CD4-positive, alpha-beta T cell treated with Interleukin-10 for 1 hour (primary cell): ENCODE measurements at regions not wholly inside any gene's neighbourhood (a gene's known extent, or its start where the extent isn't known, plus 50 kb on each side); places are given as distances from the start of the nearest gene placed in this dataset.
"Not testable (repeated sequence)": the region's sequence is repeated elsewhere in the genome, so short reads cannot be mapped to it uniquely, and the experiment has no call there.

ENCODE experiments used
- DNase-seq: peaks from one replicate; pipeline ENCODE4 v3.0.0-alpha.2; 2020

DNA sequence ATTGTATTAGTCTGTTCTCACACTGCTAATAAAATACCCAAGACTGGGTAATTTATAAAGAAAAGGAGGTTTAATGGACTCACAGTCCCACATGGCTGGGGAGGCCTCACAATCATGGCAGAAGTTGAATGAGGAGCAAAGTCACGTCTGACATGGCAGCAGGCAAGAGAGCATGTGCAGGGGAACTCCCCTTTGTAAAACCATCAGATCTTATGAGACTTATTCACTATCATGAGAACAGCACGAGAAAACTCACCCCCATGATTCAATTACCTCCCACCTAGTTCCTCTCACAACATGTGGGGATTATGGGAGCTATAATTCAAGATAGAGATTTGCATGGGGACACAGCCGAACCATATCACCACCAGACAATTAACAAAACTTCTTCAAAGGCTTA lies 84.4 kb upstream of the ANKRD1 start:
- DNase-seq, result not testable (repeated sequence)

DNA sequence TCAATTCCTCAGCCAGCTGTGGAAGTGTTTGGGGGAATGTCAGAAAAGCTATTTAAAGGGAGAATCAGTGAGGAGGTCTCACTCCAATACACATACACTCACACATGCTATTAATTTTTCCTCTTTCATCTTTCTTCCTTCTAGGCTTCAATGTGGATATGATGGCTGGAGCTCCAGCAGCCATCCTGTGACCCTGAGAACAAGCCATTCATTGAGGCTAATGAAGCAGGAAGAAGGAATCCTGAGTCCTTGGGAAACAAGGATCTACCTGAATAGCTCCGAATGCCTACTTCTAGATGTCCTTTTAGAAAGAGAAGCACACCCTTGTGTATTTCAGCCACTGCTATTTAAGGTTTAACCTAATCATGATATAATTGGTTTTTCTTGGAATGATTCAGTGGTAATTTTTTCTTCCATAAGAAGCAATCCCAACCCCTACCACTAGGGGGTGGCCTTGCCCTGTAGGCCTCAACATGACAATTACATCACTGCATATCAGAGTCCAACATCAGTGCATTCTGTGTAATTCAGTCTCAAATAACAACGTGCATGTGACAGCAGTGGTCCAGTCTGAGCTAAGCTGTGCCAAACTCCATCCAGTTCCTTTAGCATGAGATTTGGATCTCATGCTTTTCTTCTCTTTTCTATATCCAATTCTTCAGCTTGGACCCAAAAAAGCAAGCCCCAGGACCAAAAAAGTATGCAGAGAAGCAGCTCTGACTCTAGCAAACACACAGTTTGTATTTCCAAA lies 85.3 kb upstream of the ANKRD1 start:
- peak; percentile 75 for DNase-seq

DNA sequence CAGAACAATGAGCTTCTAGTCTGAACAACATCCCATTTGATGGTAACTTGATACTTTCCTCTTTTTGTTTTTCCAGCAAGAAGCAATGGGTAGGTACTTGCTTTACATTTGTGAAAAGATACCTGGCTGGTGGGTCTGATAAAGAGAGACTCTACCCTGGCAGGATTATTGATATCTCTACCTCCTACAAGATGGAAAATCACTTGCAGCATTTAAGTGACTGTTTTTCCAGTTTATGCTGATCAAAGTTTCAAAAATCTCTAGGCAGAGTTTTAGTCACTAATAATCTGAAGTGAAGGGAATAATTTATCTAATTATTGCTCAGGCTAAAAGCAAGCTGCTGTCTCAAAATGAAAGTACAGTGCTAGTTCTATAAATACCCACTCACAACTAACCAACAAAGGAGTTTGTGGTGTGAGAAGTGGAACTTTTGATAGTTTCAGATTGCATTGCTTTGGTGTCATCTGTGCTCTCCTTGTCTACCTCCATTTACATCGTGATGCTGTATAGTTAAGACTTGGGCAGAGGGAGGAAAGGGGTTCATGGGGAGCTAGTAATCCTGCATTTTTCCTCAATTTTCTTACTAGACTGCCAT lies 86.0 kb upstream of the ANKRD1 start:
- peak; percentile 11 for DNase-seq

GRCh38 chr10:91007655-91008054 lies 86.8 kb upstream of the ANKRD1 start:
- no peak for DNase-seq

- DNase-seq, result no peak
Observed at GRCh38 chr10:91009121-91009520, 88.2 kb upstream of the ANKRD1 start.

DNA sequence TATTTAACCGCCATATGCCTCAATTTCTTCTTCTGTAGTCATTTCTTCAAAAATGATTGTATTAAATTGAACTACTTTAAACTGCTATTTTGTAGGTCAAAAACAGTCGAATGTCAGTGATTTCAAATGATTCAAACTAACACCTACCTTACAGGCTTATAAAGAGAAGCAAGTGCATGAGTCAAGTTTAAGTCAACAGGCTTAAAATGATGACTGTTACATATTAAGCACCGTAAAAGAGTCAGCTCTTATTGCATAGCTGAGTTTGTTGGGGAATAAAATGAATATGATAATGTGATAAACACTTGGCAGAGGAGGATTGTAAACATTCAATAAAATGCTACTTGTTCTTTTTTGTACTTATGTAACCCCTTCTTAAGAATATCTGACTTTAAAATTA lies 90.1 kb upstream of the ANKRD1 start:
- no peak for DNase-seq

- DNase-seq, result no peak
Observed at GRCh38 chr10:91012502-91012901, 91.6 kb upstream of the ANKRD1 start.

DNA sequence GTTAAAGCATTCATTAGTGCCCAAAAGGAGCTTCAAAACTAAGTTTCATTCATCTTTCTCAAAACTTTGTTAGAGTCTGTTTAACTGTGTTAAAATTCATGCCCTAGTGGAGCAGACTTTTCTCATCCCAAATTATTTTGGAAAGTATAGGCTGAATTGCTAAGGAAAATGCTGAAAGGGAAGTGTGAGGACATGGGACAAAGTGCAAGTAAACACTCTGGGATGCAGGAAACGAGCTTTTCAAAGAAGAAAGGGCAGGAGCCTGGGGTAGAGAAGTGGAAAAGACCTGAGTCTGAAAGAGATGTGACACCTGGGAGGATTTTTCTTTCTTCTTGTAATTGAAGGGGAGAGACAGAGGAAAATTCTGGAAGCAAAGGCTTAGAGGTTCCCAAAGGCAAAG lies 93.1 kb upstream of the ANKRD1 start:
- no peak for DNase-seq

DNA sequence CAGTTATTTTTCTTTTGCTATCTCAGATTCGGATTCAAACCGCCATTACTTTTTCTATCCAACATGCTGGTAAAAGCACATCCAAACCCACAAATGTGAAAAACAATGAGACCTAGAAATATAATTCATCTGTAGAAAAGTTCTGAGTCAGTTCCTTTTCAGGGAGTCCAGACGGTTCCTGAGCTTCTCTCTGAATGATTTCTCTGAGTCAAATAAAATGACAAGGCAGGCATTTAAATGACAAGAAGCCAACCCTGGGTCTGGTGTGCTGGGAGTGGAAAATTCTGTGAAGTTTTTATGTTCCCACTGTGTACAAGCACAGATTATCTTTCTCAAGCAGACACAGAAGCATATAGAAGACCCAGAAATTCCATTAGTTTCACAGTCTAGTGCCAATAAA lies 96.3 kb upstream of the ANKRD1 start:
- no peak for DNase-seq

- no peak for DNase-seq
Observed at GRCh38 chr10:91021901-91022300, 101.0 kb upstream of the ANKRD1 start.

DNA sequence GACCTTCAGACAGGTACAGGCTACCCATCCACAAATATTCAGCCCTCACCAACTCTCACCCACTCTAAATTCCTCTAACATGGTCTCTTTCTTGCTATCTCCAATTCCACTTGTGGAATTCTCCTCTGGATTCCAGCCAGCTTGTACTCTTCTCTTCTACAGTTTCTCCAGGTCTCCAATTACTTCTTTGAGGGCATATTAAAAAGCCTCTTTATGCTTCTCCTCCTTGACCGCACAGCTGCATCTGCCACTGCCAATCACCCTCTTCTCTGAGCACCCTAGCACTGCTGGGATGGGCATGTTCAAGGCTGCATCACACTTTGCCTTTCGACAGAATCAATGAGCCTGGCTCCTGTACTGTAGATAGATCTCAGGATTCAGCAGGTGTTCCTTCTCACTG lies 101.5 kb upstream of the ANKRD1 start:
- no peak for DNase-seq

GRCh38 chr10:91022924-91023699 lies 102.2 kb upstream of the ANKRD1 start:
- no peak for DNase-seq

DNA sequence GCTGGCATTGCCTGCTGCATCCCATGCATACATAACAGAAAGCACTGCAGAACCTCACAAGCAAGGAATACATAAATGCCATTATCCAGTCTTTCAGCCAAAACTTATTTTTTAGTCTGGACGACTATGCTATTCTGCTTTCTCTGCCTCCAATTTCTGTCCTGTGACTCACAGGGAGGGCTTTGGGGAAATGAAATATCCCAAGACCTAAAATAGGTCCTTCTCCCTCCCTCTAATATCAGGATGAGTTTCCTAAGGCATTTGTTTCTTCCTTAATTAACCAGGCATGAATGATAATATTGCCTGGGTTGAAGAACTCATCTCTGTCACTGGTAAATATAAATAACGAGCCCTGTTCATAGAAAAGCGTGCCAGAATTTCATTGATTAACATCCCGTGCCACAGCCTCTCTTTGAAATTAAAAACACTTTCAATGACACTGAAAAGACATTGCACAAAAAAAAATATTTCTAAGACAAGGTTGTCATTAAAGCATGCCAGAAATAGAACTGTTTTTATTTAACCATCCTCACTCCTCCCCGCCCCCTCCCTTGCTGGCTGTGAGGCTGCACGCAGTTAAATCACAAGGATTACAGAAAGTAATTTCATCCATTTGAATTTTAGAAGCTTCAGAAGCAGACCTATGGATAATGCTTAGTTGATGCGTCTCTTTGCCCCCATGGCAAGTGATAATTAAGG lies 103.0 kb upstream of the ANKRD1 start:
- DNase-seq, result no peak

GRCh38 chr10:91024541-91024940 lies 103.7 kb upstream of the ANKRD1 start:
- DNase-seq, result no peak

DNA sequence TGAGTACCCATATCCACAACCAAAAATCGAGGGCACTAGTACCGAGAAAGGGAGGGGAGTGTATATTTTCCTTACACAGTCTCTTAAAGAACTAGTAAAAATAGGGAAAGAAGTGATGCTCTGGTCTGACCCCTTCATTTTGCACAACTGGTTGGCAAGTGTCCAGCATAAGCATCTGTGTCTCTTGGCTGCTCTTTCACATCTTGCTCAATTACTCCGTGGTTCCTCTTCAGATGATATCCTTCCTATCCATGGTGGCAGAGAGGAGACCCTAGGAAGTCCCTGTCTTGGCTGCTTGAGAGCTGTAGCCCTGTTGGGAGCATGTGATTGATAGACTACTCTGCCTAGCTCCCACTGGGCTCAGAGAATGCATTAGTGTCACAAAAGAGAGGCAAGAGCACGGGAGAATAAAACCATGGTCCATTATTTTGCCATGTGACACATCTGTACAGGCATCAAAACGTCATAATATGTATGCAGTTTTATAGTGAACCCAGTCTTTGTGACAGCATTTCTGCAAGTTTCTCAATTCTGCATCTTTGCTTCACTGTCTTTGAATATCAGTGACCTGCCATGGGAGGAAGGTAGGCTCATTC lies 111.8 kb upstream of the ANKRD1 start:
- DNase-seq, result no peak

GRCh38 chr10:91033324-91033950 lies 112.5 kb upstream of the ANKRD1 start:
- DNase-seq, result no peak

DNA sequence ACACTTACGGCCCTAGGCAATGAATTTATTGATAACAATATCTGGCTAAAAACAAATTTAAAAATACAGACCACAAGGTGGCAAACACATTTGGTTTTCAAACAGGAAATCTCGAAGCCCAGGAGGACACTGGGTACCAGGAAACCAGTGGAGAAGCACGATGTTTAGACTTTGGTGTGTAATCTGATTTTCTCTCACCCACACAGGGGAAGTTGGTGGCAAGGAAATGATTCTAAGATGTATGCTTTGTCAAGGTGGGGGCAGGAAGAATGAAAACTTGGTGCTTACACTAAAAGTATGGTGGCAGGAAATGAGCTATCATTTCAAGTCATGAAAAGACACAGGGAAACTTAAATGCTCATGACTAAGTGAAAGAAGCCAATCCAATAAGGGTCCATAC lies 113.2 kb upstream of the ANKRD1 start:
- DNase-seq, result peak; percentile 59

- no peak for DNase-seq
Observed at GRCh38 chr10:91034494-91035159, 113.7 kb upstream of the ANKRD1 start.

GRCh38 chr10:91035650-91036292 lies 114.9 kb upstream of the ANKRD1 start:
- DNase-seq, result no peak

DNA sequence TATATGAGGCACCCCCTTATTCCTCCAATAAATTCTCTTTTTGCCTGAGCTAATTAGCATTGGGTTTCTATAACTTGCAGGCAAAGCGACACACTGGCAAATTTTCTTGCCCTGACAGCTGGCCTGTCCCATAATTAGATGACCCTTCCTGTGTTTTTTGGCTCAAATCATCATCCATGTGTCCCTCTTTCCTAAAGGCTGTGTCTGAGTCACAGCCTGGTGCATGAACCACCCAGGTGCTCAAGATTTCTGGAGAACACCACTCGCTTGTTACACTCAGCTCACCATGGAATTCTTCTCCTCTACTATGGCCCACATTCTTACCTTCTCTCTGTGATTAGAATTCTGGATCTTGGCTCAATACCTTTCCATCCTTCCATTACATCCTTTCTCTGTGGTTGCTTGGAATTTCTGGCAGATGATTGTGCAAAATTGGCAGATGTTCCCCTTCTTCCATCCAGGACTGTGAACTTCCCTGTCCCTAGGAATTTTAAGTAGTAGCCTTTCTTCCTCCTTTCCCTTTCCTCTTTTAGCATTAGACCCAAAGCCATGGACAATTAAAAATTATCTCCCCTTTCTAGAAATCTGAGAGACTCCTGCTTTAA lies 116.0 kb upstream of the ANKRD1 start:
- no peak for DNase-seq

- no peak for DNase-seq
Observed at GRCh38 chr10:91038971-91039370, 118.1 kb upstream of the ANKRD1 start.
